IMR-90 (cell line): ENCODE measurements at regions not wholly inside any gene's neighbourhood (a gene's known extent, or its start where the extent isn't known, plus 50 kb on each side); places are given as distances from the start of the nearest gene placed in this dataset.

Experiments
- ATAC-seq: fragments of 200-7000 bp; cut with Tn5 transposase; 2 replicates; pipeline ENCODE4 v1.9.1; 2020; ENCODE audit warnings: low read depth, mild to moderate bottlenecking, moderate library complexity
- BruUV-seq: library from RNA; stranded (reverse); fragments of 400-500 nt; replicated peaks from 2 replicates; lab custom pipeline; 2021; lab: Mats Ljungman, UMichigan
- CTCF ChIA-PET: fragments of 300-600 bp; formaldehyde crosslinking; extraction: SDS; loops from one replicate; lab custom pipeline; 2021; ENCODE audit warnings: antibody characterized with exemption; lab: Yijun Ruan, JAX
- POLR2A ChIA-PET: fragments of 300-600 bp; sonication (Branson Sonifier 250); formaldehyde crosslinking; loops from one replicate; lab custom pipeline; 2022; ENCODE audit warnings: antibody characterized with exemption; ENCODE audit not compliant: unreplicated experiment; lab: Charles Lee
- DNase-seq: peaks from one replicate; pipeline ENCODE4 v3.0.0; 2013
- H2AFZ ChIP-seq: replicated peaks from 2 replicates; pipeline ENCODE3; 2013; ENCODE audit warnings: low read length, mild to moderate bottlenecking; ENCODE audit not compliant: poor library complexity
- H2AK5ac ChIP-seq: 2 replicates; pipeline ENCODE4 v1.6.1; 2013; ENCODE audit warnings: low read depth, low read length, inconsistent platforms
- H2AK9ac ChIP-seq: replicated peaks from 2 replicates; pipeline ENCODE3; 2013; ENCODE audit warnings: mild to moderate bottlenecking, low read depth, low read length, moderate library complexity; ENCODE audit not compliant: poor library complexity
- H2BK120ac ChIP-seq: 2 replicates; pipeline ENCODE4 v1.6.1; 2013; ENCODE audit warnings: low read depth, low read length, inconsistent platforms
- H2BK15ac ChIP-seq: 3 replicates; pipeline ENCODE4 v1.6.1; 2013; ENCODE audit warnings: low read depth, low read length, inconsistent platforms
- H2BK20ac ChIP-seq: 2 replicates; pipeline ENCODE4 v1.6.1; 2013; ENCODE audit warnings: low read depth, mild to moderate bottlenecking, inconsistent platforms, low read length, moderate library complexity
- H2BK5ac ChIP-seq: 2 replicates; pipeline ENCODE4 v1.6.1; 2013; ENCODE audit warnings: mild to moderate bottlenecking, low read depth, low read length, inconsistent platforms; ENCODE audit not compliant: poor library complexity, severe bottlenecking
- H3K14ac ChIP-seq: replicated peaks from 2 replicates; pipeline ENCODE4 v1.6.1; 2013; ENCODE audit warnings: low read depth, low read length, inconsistent platforms
- H3K18ac ChIP-seq: 2 replicates; pipeline ENCODE4 v1.6.1; 2013; ENCODE audit warnings: low read depth, low read length, control low read depth
- H3K23ac ChIP-seq: 2 replicates; pipeline ENCODE4 v1.6.1; 2013; ENCODE audit warnings: low read depth, low read length, inconsistent platforms
- H3K27ac ChIP-seq: 2 replicates; pipeline ENCODE4 v1.5.1; 2013; ENCODE audit warnings: mild to moderate bottlenecking, control low read depth, low read length; ENCODE audit not compliant: insufficient read depth
- H3K27me3 ChIP-seq: 2 replicates; pipeline ENCODE4 v1.6.1; 2013; ENCODE audit warnings: low read length; ENCODE audit not compliant: control insufficient read depth, insufficient read depth
- H3K36me3 ChIP-seq: 2 replicates; pipeline ENCODE4 v1.6.1; 2013; ENCODE audit warnings: low read length, mixed read lengths; ENCODE audit not compliant: control insufficient read depth, insufficient read depth
- H3K4ac ChIP-seq: 2 replicates; pipeline ENCODE4 v1.6.1; 2013; ENCODE audit warnings: low read depth, low read length, inconsistent platforms
- H3K4me1 ChIP-seq: 2 replicates; pipeline ENCODE4 v1.6.1; 2013; ENCODE audit warnings: low read length, mixed read lengths; ENCODE audit not compliant: control insufficient read depth, insufficient read depth
- H3K4me2 ChIP-seq: 2 replicates; pipeline ENCODE4 v1.6.1; 2013; ENCODE audit warnings: low read depth, mild to moderate bottlenecking, control low read depth, low read length, moderate library complexity
- H3K4me3 ChIP-seq: 2 replicates; pipeline ENCODE4 v1.5.1; 2013; ENCODE audit warnings: low read depth, mild to moderate bottlenecking, control low read depth, low read length, moderate library complexity; ENCODE audit not compliant: insufficient read depth
- H3K56ac ChIP-seq: 2 replicates; pipeline ENCODE4 v1.6.1; 2013; ENCODE audit warnings: low read length, inconsistent platforms; ENCODE audit not compliant: insufficient read depth; ENCODE audit errors: extremely low read depth
- H3K79me1 ChIP-seq, 2 experiments: 2 replicates each; pipeline ENCODE4 v1.6.1; 2013; ENCODE audit warnings: low read length in 2 of 2, inconsistent platforms in 1 of 2, low read depth in 1 of 2
- H3K9ac ChIP-seq: 2 replicates; pipeline ENCODE4 v1.6.1; 2013; ENCODE audit warnings: low read depth, low read length, control low read depth
- H3K9me1 ChIP-seq: 2 replicates; pipeline ENCODE4 v1.6.1; 2013; ENCODE audit warnings: low read length, inconsistent platforms; ENCODE audit not compliant: insufficient read depth
- H3K9me3 ChIP-seq: 2 replicates; pipeline ENCODE4 v1.6.1; 2013; ENCODE audit warnings: low read length; ENCODE audit not compliant: control insufficient read depth, insufficient read depth
- H4K20me1 ChIP-seq: 2 replicates; pipeline ENCODE4 v1.6.1; 2013; ENCODE audit warnings: low read length, inconsistent platforms; ENCODE audit not compliant: insufficient read depth
- H4K5ac ChIP-seq: 2 replicates; pipeline ENCODE4 v1.6.1; 2013; ENCODE audit warnings: mild to moderate bottlenecking, low read depth, low read length, control low read depth
- H4K8ac ChIP-seq, 2 experiments: 2 replicates each; pipeline ENCODE4 v1.6.1; 2013; ENCODE audit warnings: low read depth in 2 of 2, low read length in 2 of 2, control low read depth in 1 of 2, inconsistent platforms in 1 of 2
- H4K91ac ChIP-seq: 2 replicates; pipeline ENCODE4 v1.6.1; 2013; ENCODE audit warnings: low read depth, low read length, inconsistent platforms; ENCODE audit not compliant: insufficient read depth
- BHLHE40 ChIP-seq: fragments of 150-350 bp; IDR thresholded peaks from 2 replicates; pipeline ENCODE4 v1.6.1; 2016; ENCODE audit warnings: mild to moderate bottlenecking, low read depth, low read length
- CHD1 ChIP-seq: IDR thresholded peaks from 2 replicates; pipeline ENCODE4 v1.6.1; 2012; ENCODE audit warnings: low read depth, low read length, improper control_type of control experiment
- FOS ChIP-seq: fragments of 150-350 bp; IDR thresholded peaks from 2 replicates; pipeline ENCODE4 v1.6.1; 2016; ENCODE audit warnings: low read depth, low read length
- MAZ ChIP-seq: IDR thresholded peaks from 2 replicates; pipeline ENCODE4 v1.6.1; 2012; ENCODE audit warnings: low read depth, mild to moderate bottlenecking, low read length, improper control_type of control experiment, moderate library complexity, borderline replicate concordance
- MXI1 ChIP-seq: IDR thresholded peaks from 2 replicates; pipeline ENCODE4 v1.6.1; 2012; ENCODE audit warnings: low read depth, mild to moderate bottlenecking, low read length, moderate library complexity, borderline replicate concordance
- NFE2L2 ChIP-seq: fragments of 150-350 bp; IDR thresholded peaks from 2 replicates; pipeline ENCODE4 v1.6.1; 2016; ENCODE audit warnings: low read depth, mild to moderate bottlenecking, low read length
- RAD21 ChIP-seq: IDR thresholded peaks from 2 replicates; pipeline ENCODE4 v1.6.1; 2012; ENCODE audit warnings: low read length, improper control_type of control experiment
- RFX5 ChIP-seq: IDR thresholded peaks from 2 replicates; pipeline ENCODE4 v1.8.0; 2012; ENCODE audit warnings: low read depth, mild to moderate bottlenecking, low read length, moderate library complexity
- SMC3 ChIP-seq: fragments of 150-350 bp; IDR thresholded peaks from 2 replicates; pipeline ENCODE4 v1.6.1; 2016; ENCODE audit warnings: low read depth, mild to moderate bottlenecking, antibody characterized with exemption, low read length, moderate library complexity
- WGBS, 2 experiments: methylation state at CpG; one replicate each; pipeline versions ENCODE4 v1.1.5 to v1.1.7; 2013; ENCODE audit warnings: missing lambda C conversion rate in 2 of 2; ENCODE audit not compliant: insufficient read length in 1 of 2; ENCODE audit errors: extremely low coverage in 2 of 2; 5-methylcytosine and 5-hydroxymethylcytosine counted together
- dilution Hi-C: fragments of 300-500 bp; cut with HindIII; formaldehyde crosslinking; loops from one replicate; pipeline ENCODE4 v1.14.3; 2018; ENCODE audit warnings: low sequenced_read_pairs; ENCODE audit not compliant: unreplicated experiment
- in situ Hi-C: fragments of 300-500 bp; cut with MboI; formaldehyde crosslinking; loops from 3 replicates; pipeline ENCODE4 v1.14.3; 2019; ENCODE audit warnings: low sequenced_read_pairs, inconsistent platforms, mixed read lengths
- intact Hi-C: fragments of 100-400 bp; cut with micrococcal nuclease; formaldehyde crosslinking; loops from 2 replicates; pipeline ENCODE4 v1.10.0; 2022
- TF ChIP-seq, protein P1 (sequence below): fragments of 150-350 bp; IDR thresholded peaks from 2 replicates; pipeline ENCODE4 v1.6.1; 2016; ENCODE audit warnings: low read depth, mild to moderate bottlenecking, low read length, moderate library complexity, borderline replicate concordance
- TF ChIP-seq, protein P2 (sequence below): conservative IDR thresholded peaks from 2 replicates; pipeline ENCODE4 v1.5.1; 2012; ENCODE audit warnings: mild to moderate bottlenecking, low read depth, low read length, improper control_type of control experiment

DNA sequence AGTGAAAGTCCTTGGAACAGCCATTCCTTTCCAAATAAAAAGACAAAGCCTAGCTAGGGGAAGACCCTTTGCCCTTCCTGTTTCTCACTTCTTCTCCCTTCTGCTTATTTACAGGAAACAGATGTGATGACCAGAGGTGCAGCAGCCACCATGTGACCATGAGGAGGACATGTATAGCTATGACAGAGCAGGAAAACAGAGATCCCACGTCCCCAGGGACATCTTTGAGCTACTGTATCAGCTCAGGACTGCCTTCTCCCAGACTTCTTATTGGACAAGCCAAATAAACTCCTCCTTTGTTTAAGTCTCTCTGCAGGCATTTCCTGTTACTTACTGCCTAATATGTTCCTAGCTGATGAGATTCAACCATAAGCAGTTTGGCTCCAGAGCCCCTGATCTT, 133.1 kb upstream of the MLN start:
- peaks cover 66% of the 10 kb centered on the region for H3K27me3 ChIP-seq
- H3K18ac ChIP-seq = no peak overlapping the region
- no peak overlapping the region for H3K23ac ChIP-seq
- H2AK5ac ChIP-seq = no peak overlapping the region
- dilution Hi-C loops (no loop called here), in situ Hi-C loops (no loop called here), intact Hi-C loops (no loop called here)
- no peaks in the 10 kb centered on the region for H3K9me1 ChIP-seq
- H2BK5ac ChIP-seq = no peak overlapping the region
- no CpG with 5 or more reads among the region's 1 CpG for WGBS, 2 experiments
- BruUV-seq = no TSS peak
- no peaks in the 10 kb centered on the region for H3K36me3 ChIP-seq
- ChIA-PET POLR2A (no interaction called here), CTCF (no interaction called here)
- ATAC-seq (no peak), DNase-seq (no peak)
- no peak overlapping the region for H3K9ac ChIP-seq
- no peaks in the 10 kb centered on the region for H3K79me1 ChIP-seq
- no peak overlapping the region for H3K27ac ChIP-seq
- H3K4me1 ChIP-seq = no peaks in the 10 kb centered on the region
- no peak overlapping the region for H4K91ac ChIP-seq
- no peak for TF ChIP-seq CHD1
- no peak for TF ChIP-seq MXI1
- TF ChIP-seq SMC3 = no peak
- TF ChIP-seq RAD21 = no peak
- TF ChIP-seq NFE2L2 = no peak
- TF ChIP-seq, protein P1, sequence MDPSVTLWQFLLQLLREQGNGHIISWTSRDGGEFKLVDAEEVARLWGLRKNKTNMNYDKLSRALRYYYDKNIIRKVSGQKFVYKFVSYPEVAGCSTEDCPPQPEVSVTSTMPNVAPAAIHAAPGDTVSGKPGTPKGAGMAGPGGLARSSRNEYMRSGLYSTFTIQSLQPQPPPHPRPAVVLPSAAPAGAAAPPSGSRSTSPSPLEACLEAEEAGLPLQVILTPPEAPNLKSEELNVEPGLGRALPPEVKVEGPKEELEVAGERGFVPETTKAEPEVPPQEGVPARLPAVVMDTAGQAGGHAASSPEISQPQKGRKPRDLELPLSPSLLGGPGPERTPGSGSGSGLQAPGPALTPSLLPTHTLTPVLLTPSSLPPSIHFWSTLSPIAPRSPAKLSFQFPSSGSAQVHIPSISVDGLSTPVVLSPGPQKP = no peak
- no peak for TF ChIP-seq FOS
- TF ChIP-seq RFX5 = no peak
- no peak for TF ChIP-seq BHLHE40
- TF ChIP-seq MAZ = no peak
- TF ChIP-seq, protein P2, sequence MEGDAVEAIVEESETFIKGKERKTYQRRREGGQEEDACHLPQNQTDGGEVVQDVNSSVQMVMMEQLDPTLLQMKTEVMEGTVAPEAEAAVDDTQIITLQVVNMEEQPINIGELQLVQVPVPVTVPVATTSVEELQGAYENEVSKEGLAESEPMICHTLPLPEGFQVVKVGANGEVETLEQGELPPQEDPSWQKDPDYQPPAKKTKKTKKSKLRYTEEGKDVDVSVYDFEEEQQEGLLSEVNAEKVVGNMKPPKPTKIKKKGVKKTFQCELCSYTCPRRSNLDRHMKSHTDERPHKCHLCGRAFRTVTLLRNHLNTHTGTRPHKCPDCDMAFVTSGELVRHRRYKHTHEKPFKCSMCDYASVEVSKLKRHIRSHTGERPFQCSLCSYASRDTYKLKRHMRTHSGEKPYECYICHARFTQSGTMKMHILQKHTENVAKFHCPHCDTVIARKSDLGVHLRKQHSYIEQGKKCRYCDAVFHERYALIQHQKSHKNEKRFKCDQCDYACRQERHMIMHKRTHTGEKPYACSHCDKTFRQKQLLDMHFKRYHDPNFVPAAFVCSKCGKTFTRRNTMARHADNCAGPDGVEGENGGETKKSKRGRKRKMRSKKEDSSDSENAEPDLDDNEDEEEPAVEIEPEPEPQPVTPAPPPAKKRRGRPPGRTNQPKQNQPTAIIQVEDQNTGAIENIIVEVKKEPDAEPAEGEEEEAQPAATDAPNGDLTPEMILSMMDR = no peak
- peaks cover 3% of the 10 kb centered on the region; the same call in 1 of the 2 replicates for H3K9me3 ChIP-seq
- H2BK120ac ChIP-seq = no peak overlapping the region
- no peak overlapping the region for H2AK9ac ChIP-seq
- H3K4me3 ChIP-seq = no peak overlapping the region
- H3K56ac ChIP-seq = no peak overlapping the region
- no peak overlapping the region for H2BK20ac ChIP-seq
- no peak overlapping the region for H2AFZ ChIP-seq
- no peaks in the 10 kb centered on the region for H4K20me1 ChIP-seq
- no peak overlapping the region for H3K4ac ChIP-seq
- H4K5ac ChIP-seq = no peak overlapping the region
- H3K14ac ChIP-seq = no peak overlapping the region
- no peak overlapping the region for H3K4me2 ChIP-seq
- no peak overlapping the region for H4K8ac ChIP-seq
- no peak overlapping the region for H2BK15ac ChIP-seq
